ENCODE measurements at regions not wholly inside any gene's neighbourhood (a gene's known extent, or its start where the extent isn't known, plus 50 kb on each side); places are given as distances from the start of the nearest gene placed in this dataset.

GRCh38 chr5:54832858-54833257, 152.5 kb downstream of the ESM1 start:
- Histone ChIP-seq H3K79me2 (ENCODE audit: control insufficient read depth, insufficient read depth, low read length) (no peaks in the 10 kb centered on the region), H3K27ac (ENCODE audit: insufficient read depth, low read length) (peak overlapping the region; percentile 24), H3K36me3 (ENCODE audit: control insufficient read depth, insufficient read depth, low read length) (no peaks in the 10 kb centered on the region), H3K9ac (ENCODE audit: insufficient read depth, low read length) (no peak overlapping the region), H3K4me3 (replicated peaks in 1 of 4; ENCODE audit: control extremely low read depth in 1 of 4, insufficient read depth in 1 of 4, low read depth in 3 of 4, low read length in 4 of 4) (no peak overlapping the region), H4K20me1 (ENCODE audit: control insufficient read depth, extremely low read depth, insufficient read depth, low read length) (no peaks in the 10 kb centered on the region), H2AFZ (ENCODE audit: low read length) (no peak overlapping the region), H3K4me2 (ENCODE audit: extremely low read depth, insufficient read depth, low read length) (no peak overlapping the region), H3K27me3 (ENCODE audit: control insufficient read depth, insufficient read depth, low read length) (no peaks in the 10 kb centered on the region), H3K4me1 (ENCODE audit: control insufficient read depth, extremely low read depth, insufficient read depth, low read length) (peaks cover 26% of the 10 kb centered on the region), H3K9me3 (ENCODE audit: control insufficient read depth, insufficient read depth, low read depth, low read length) (no peaks in the 10 kb centered on the region)
- peak in 1 of 2 donors; percentile 40 for DNase-seq (ENCODE audit: low read depth in 2 of 2)
- no peak for TF ChIP-seq EZH2 (IDR thresholded peaks at IDR 0.05; ENCODE audit: low read length, missing control alignments)
- TF ChIP-seq CTCF (conservative IDR thresholded peaks at IDR 0.05 in 1 of 2, IDR thresholded peaks at IDR 0.05 in 1 of 2; ENCODE audit: low read depth in 1 of 2, low read length in 2 of 2), result no peak

- DNase-seq (ENCODE audit: low read depth in 2 of 2), result peak; percentile 59 to 88
- Histone ChIP-seq H3K9me3 (ENCODE audit: control insufficient read depth, insufficient read depth, low read depth, low read length) (no peaks in the 10 kb centered on the region), H3K27me3 (ENCODE audit: control insufficient read depth, insufficient read depth, low read length) (no peaks in the 10 kb centered on the region), H3K9ac (ENCODE audit: insufficient read depth, low read length) (no peak overlapping the region), H4K20me1 (ENCODE audit: control insufficient read depth, extremely low read depth, insufficient read depth, low read length) (no peaks in the 10 kb centered on the region), H3K4me3 (replicated peaks in 1 of 4; ENCODE audit: control extremely low read depth in 1 of 4, insufficient read depth in 1 of 4, low read depth in 3 of 4, low read length in 4 of 4) (no peak overlapping the region), H3K36me3 (ENCODE audit: control insufficient read depth, insufficient read depth, low read length) (no peaks in the 10 kb centered on the region), H3K4me2 (ENCODE audit: extremely low read depth, insufficient read depth, low read length) (no peak overlapping the region), H3K27ac (ENCODE audit: insufficient read depth, low read length) (no peak overlapping the region), H3K79me2 (ENCODE audit: control insufficient read depth, insufficient read depth, low read length) (no peaks in the 10 kb centered on the region), H3K4me1 (ENCODE audit: control insufficient read depth, extremely low read depth, insufficient read depth, low read length) (peaks cover 26% of the 10 kb centered on the region), H2AFZ (ENCODE audit: low read length) (no peak overlapping the region)
- TF ChIP-seq CTCF (conservative IDR thresholded peaks at IDR 0.05 in 1 of 2, IDR thresholded peaks at IDR 0.05 in 1 of 2; ENCODE audit: low read depth in 1 of 2, low read length in 2 of 2) (no peak), EZH2 (IDR thresholded peaks at IDR 0.05; ENCODE audit: low read length, missing control alignments) (no peak)
These were observed 153.3 kb downstream of the ESM1 start for GRCh38 chr5:54832045-54832444.

GRCh38 chr5:54831233-54831632, 154.2 kb downstream of the ESM1 start:
- Histone ChIP-seq H3K36me3 (ENCODE audit: control insufficient read depth, insufficient read depth, low read length) (no peaks in the 10 kb centered on the region), H3K79me2 (ENCODE audit: control insufficient read depth, insufficient read depth, low read length) (no peaks in the 10 kb centered on the region), H3K27me3 (ENCODE audit: control insufficient read depth, insufficient read depth, low read length) (no peaks in the 10 kb centered on the region), H3K9me3 (ENCODE audit: control insufficient read depth, insufficient read depth, low read depth, low read length) (no peaks in the 10 kb centered on the region), H3K4me3 (replicated peaks in 1 of 4; ENCODE audit: control extremely low read depth in 1 of 4, insufficient read depth in 1 of 4, low read depth in 3 of 4, low read length in 4 of 4) (no peak overlapping the region), H2AFZ (ENCODE audit: low read length) (no peak overlapping the region), H3K27ac (ENCODE audit: insufficient read depth, low read length) (no peak overlapping the region), H3K9ac (ENCODE audit: insufficient read depth, low read length) (no peak overlapping the region), H4K20me1 (ENCODE audit: control insufficient read depth, extremely low read depth, insufficient read depth, low read length) (no peaks in the 10 kb centered on the region), H3K4me1 (ENCODE audit: control insufficient read depth, extremely low read depth, insufficient read depth, low read length) (peaks cover 23% of the 10 kb centered on the region), H3K4me2 (ENCODE audit: extremely low read depth, insufficient read depth, low read length) (no peak overlapping the region)
- DNase-seq (ENCODE audit: low read depth in 2 of 2), result no peak
- TF ChIP-seq CTCF (conservative IDR thresholded peaks at IDR 0.05 in 1 of 2, IDR thresholded peaks at IDR 0.05 in 1 of 2; ENCODE audit: low read depth in 1 of 2, low read length in 2 of 2) (no peak), EZH2 (IDR thresholded peaks at IDR 0.05; ENCODE audit: low read length, missing control alignments) (no peak)
